ENCODE measurements at regions not wholly inside any gene's neighbourhood (a gene's known extent, or its start where the extent isn't known, plus 50 kb on each side); places are given as distances from the start of the nearest gene placed in this dataset.

GRCh38 chr15:48005077-48005476 is 115.7 kb upstream of the SLC24A5 start:
- no peak for TF ChIP-seq CTCF (conservative IDR thresholded peaks at IDR 0.05 in 1 of 2, IDR thresholded peaks at IDR 0.05 in 1 of 2; ENCODE audit: extremely low read depth in 1 of 2, insufficient read depth in 1 of 2, low read depth in 1 of 2, low read length in 2 of 2)
- no peak for TF ChIP-seq EZH2 (IDR thresholded peaks at IDR 0.05; ENCODE audit: borderline replicate concordance, low read length)

All from mammary epithelial cell (primary cell).